GM12878 (cell line): ENCODE measurements at regions not wholly inside any gene's neighbourhood (a gene's known extent, or its start where the extent isn't known, plus 50 kb on each side); places are given as distances from the start of the nearest gene placed in this dataset.

Source experiments
- ATAC-seq: fragments of 200-7000 bp; cut with Tn5 transposase; 3 replicates; pipeline ENCODE4 v1.9.1; 2020; ENCODE audit warnings: mild to moderate bottlenecking, moderate library complexity
- BruUV-seq: library from RNA; stranded (reverse); fragments of 400-500 nt; replicated peaks from 2 replicates; lab custom pipeline; 2021; lab: Mats Ljungman, UMichigan
- CTCF ChIA-PET: fragments of 300-600 bp; sonication (Branson Sonifier 250); formaldehyde crosslinking; extraction: SDS; loops from one replicate; lab custom pipeline; 2021; ENCODE audit warnings: inconsistent platforms; lab: Yijun Ruan, JAX
- POLR2A ChIA-PET: fragments of 350-600 bp; formaldehyde crosslinking; extraction: SDS; loops from one replicate; lab custom pipeline; 2021; ENCODE audit warnings: inconsistent platforms; lab: Charles Lee
- RAD21 ChIA-PET: fragments of 300-600 bp; sonication (Branson Sonifier 250); formaldehyde crosslinking; loops from one replicate; lab custom pipeline; 2023; ENCODE audit warnings: antibody characterized with exemption; ENCODE audit not compliant: unreplicated experiment; lab: Charles Lee
- SMC1A ChIA-PET: fragments of 300-600 bp; sonication (Branson Sonifier 250); formaldehyde crosslinking; loops from one replicate; lab custom pipeline; 2023; ENCODE audit not compliant: unreplicated experiment, uncharacterized antibody; lab: Charles Lee
- DNase-seq: peaks from one replicate; pipeline ENCODE4 v3.0.0-alpha.2; 2011; ENCODE audit warnings: low read depth, low spot score
- FAIRE-seq: peaks from 3 replicates; lab custom pipeline; 2011; peaks lifted over from hg19 to GRCh38; lab: Jason Lieb, UNC
- H2AFZ ChIP-seq: 2 replicates; pipeline ENCODE4 v1.6.0; 2011; ENCODE audit warnings: low read depth, low read length, control low read depth; ENCODE audit not compliant: control insufficient read depth
- H3K27ac ChIP-seq: 2 replicates; pipeline ENCODE4 v1.5.1; 2011; ENCODE audit warnings: control low read depth; ENCODE audit not compliant: control insufficient read depth, insufficient read depth
- H3K27me3 ChIP-seq, 2 experiments: replicated peaks in 1 of 2; 2 replicates each; pipeline versions ENCODE4 v1.6.0 to v1.6.1; 2011; ENCODE audit warnings: low read length in 1 of 2; ENCODE audit not compliant: control insufficient read depth in 2 of 2, insufficient read depth in 2 of 2
- H3K36me3 ChIP-seq, 2 experiments: 2 replicates each; pipeline ENCODE4 v1.5.1; 2011; ENCODE audit warnings: low read length in 1 of 2; ENCODE audit not compliant: control insufficient read depth in 2 of 2, insufficient read depth in 2 of 2
- H3K4me1 ChIP-seq: 2 replicates; pipeline ENCODE4 v1.6.1; 2011; ENCODE audit warnings: mild to moderate bottlenecking, low read length, moderate library complexity, mixed read lengths; ENCODE audit not compliant: control insufficient read depth, insufficient read depth
- H3K4me2 ChIP-seq: 2 replicates; pipeline ENCODE4 v1.6.0; 2011; ENCODE audit warnings: control low read depth; ENCODE audit not compliant: control insufficient read depth, insufficient read depth
- H3K4me3 ChIP-seq: fragments of 200-600 bp; sonication (generic); 2 replicates; pipeline ENCODE4 v1.5.1; 2016
- H3K79me2 ChIP-seq: 2 replicates; pipeline ENCODE4 v1.6.0; 2011; ENCODE audit warnings: low read length; ENCODE audit not compliant: control insufficient read depth, insufficient read depth
- H3K9ac ChIP-seq: 2 replicates; pipeline ENCODE4 v1.8.0; 2011; ENCODE audit warnings: low read length, control low read depth, mixed read lengths; ENCODE audit not compliant: control insufficient read depth, insufficient read depth
- H3K9me3 ChIP-seq: replicated peaks from 3 replicates; pipeline ENCODE4 v1.5.1; 2011; ENCODE audit warnings: mild to moderate bottlenecking, low read length; ENCODE audit not compliant: control insufficient read depth, insufficient read depth
- H4K20me1 ChIP-seq: 2 replicates; pipeline ENCODE4 v1.6.0; 2011; ENCODE audit not compliant: control insufficient read depth, insufficient read depth
- ATF7 ChIP-seq: fragments of 450-650 bp; IDR thresholded peaks from 2 replicates; pipeline ENCODE4 v1.6.1; 2016; ENCODE audit warnings: low read depth, mild to moderate bottlenecking
- BHLHE40 ChIP-seq, 2 experiments: fragments of 450-650 bp in 1 of 2; IDR thresholded peaks; 2 replicates each; pipeline ENCODE4 v1.6.1; 2011 to 2017; ENCODE audit warnings: low read depth in 2 of 2, borderline replicate concordance in 1 of 2, improper control_type of control experiment in 1 of 2, low read length in 1 of 2, mild to moderate bottlenecking in 1 of 2
- CBX3 ChIP-seq: fragments of 200-600 bp; sonication (generic); IDR thresholded peaks from 2 replicates; pipeline ENCODE4 v1.6.1; 2016; ENCODE audit warnings: low read depth, borderline replicate concordance
- DPF2 ChIP-seq: fragments of 450-650 bp; IDR thresholded peaks from 2 replicates; pipeline ENCODE4 v1.6.1; 2017; ENCODE audit warnings: mild to moderate bottlenecking
- EED ChIP-seq: sonication (generic); IDR thresholded peaks from 2 replicates; pipeline ENCODE4 v1.6.1; 2016; ENCODE audit warnings: antibody characterized with exemption, low read depth
- ESRRA ChIP-seq: IDR thresholded peaks from 2 replicates; pipeline ENCODE4 v1.6.1; 2012; ENCODE audit warnings: mild to moderate bottlenecking, low read length, improper control_type of control experiment
- IKZF1 ChIP-seq: fragments of 450-650 bp; conservative IDR thresholded peaks from 2 replicates; pipeline ENCODE4 v1.6.1; 2017; ENCODE audit warnings: antibody characterized with exemption, mild to moderate bottlenecking
- IRF4 ChIP-seq: IDR thresholded peaks from 2 replicates; pipeline ENCODE4 v1.6.1; 2011; ENCODE audit warnings: low read depth, low read length
- MEF2A ChIP-seq: IDR thresholded peaks from 2 replicates; pipeline ENCODE4 v1.6.1; 2011; ENCODE audit warnings: low read depth, mild to moderate bottlenecking, low read length, moderate library complexity; ENCODE audit not compliant: insufficient read depth
- NFXL1 ChIP-seq: fragments of 450-650 bp; IDR thresholded peaks from 2 replicates; pipeline ENCODE4 v1.6.1; 2017; ENCODE audit warnings: antibody characterized with exemption, mild to moderate bottlenecking, borderline replicate concordance
- NFYA ChIP-seq: IDR thresholded peaks from 2 replicates; pipeline ENCODE4 v1.6.1; 2011; ENCODE audit warnings: low read depth, mild to moderate bottlenecking, low read length, improper control_type of control experiment, borderline replicate concordance
- NRF1 ChIP-seq: conservative IDR thresholded peaks from 2 replicates; pipeline ENCODE4 v1.6.1; 2011; ENCODE audit warnings: mild to moderate bottlenecking, low read depth, low read length, improper control_type of control experiment
- RB1 ChIP-seq: fragments of 450-650 bp; formaldehyde crosslinking; IDR thresholded peaks from 2 replicates; pipeline ENCODE4 v1.6.1; 2017; ENCODE audit warnings: mild to moderate bottlenecking, borderline replicate concordance
- RBBP5 ChIP-seq: fragments of 200-600 bp; sonication (generic); conservative IDR thresholded peaks from 2 replicates; pipeline ENCODE4 v1.6.1; 2016
- WGBS: methylation state at CpG from one replicate; pipeline ENCODE4 v1.1.6; 2016; ENCODE audit warnings: low lambda C conversion rate; ENCODE audit not compliant: insufficient replicate concordance, insufficient coverage; ENCODE audit errors: missing lambda C conversion rate; 5-methylcytosine and 5-hydroxymethylcytosine counted together
- in situ Hi-C: fragments of 300-500 bp; cut with MboI; formaldehyde crosslinking; loops from 9 replicates; pipeline ENCODE4 v1.14.3; 2018; ENCODE audit warnings: mixed read lengths
- intact Hi-C: fragments of 100-400 bp; cut with micrococcal nuclease; formaldehyde crosslinking; loops from one replicate; pipeline ENCODE4 v1.14.2; 2022; ENCODE audit not compliant: unreplicated experiment
- TF ChIP-seq, protein P1 (sequence below): fragments of 150-350 bp; IDR thresholded peaks from 2 replicates; pipeline ENCODE4 v1.6.1; 2014; ENCODE audit warnings: mild to moderate bottlenecking, low read depth, low read length
- TF ChIP-seq, protein P2 (sequence below): fragments of 450-650 bp; IDR thresholded peaks from 2 replicates; pipeline ENCODE4 v1.6.1; 2018; ENCODE audit warnings: borderline replicate concordance, mild to moderate bottlenecking; ENCODE audit not compliant: partially characterized antibody

DNA sequence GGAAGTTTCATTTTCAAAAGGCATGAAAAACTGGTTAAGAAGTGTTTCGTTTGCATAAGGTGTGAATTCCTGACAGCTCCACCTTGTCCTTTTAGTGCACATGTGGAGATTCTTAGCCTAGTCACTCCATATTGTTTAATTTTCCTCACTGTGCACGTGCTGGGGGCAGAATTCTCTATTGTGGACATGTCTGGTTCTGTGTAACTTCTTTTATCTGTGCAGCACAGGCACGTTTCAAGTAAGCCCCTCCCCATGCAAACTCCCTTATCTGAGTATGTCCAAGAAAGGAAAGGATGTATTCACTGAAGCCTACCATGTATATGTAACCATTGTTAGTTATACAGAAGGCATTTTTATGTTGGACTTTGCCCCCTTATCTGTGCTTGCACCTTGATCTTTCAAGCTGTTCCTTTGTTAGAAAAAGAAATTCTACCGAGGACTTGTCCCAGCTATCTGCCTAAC is 1346.3 kb downstream of the REEP3 start:
- SMC1A ChIA-PET: no interaction called here
- no peak overlapping the region for H3K4me3 ChIP-seq
- TF ChIP-seq BHLHE40 (IDR thresholded peaks at IDR 0.05; ENCODE audit: borderline replicate concordance in 1 of 2, low read depth in 2 of 2, low read length in 1 of 2): peak in 1 of 2 experiments; percentile 40; a peak in 2 of 4 replicates
- TF ChIP-seq RB1: no peak
- TF ChIP-seq, all 136 proteins: peak for 1
- 0% methylated on average over 4 of the region's 4 CpGs for WGBS
- no peak overlapping the region for H2AFZ ChIP-seq
- no peaks in the 10 kb centered on the region for H4K20me1 ChIP-seq
- H3K9ac ChIP-seq: no peak overlapping the region
- H3K27ac ChIP-seq: no peak overlapping the region
- ChIA-PET POLR2A (no interaction called here), RAD21 (no interaction called here), CTCF (no interaction called here)
- no peaks in the 10 kb centered on the region for H3K4me1 ChIP-seq
- DNase-seq (no peak), ATAC-seq (no peak; the same call in 2 of the 3 replicates), FAIRE-seq (no peak)
- in situ Hi-C loops: no loop called here
- BruUV-seq: no TSS peak
- intact Hi-C loops: no loop called here
- no peaks in the 10 kb centered on the region for H3K9me3 ChIP-seq
- H3K4me2 ChIP-seq: no peak overlapping the region
- no peaks in the 10 kb centered on the region for H3K79me2 ChIP-seq
- no peaks in the 10 kb centered on the region for H3K27me3 ChIP-seq
- no peaks in the 10 kb centered on the region for H3K36me3 ChIP-seq

DNA sequence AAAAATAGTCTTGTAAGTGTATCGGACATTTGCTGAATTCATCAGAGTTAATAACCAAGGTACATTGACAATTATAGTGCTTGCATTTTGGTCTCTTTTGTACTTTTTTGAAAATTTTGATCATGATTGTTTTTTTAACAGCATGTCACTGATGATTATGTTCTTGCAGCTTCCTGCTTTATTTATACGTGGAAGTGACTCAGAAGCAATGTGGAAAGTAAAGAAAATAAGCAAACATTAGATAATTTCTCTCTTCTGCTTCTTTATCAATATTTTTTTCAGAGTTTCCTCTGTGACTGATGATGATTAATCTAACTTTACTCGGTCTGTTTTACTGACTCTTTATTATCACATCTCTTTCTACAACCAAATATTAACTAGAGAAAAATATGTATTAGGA is 1351.9 kb downstream of the REEP3 start:
- Histone ChIP-seq H3K36me3 (no peaks in the 10 kb centered on the region), H3K27ac (no peak overlapping the region), H3K9me3 (no peaks in the 10 kb centered on the region), H4K20me1 (no peaks in the 10 kb centered on the region), H2AFZ (no peak overlapping the region), H3K4me3 (no peak overlapping the region), H3K4me1 (no peaks in the 10 kb centered on the region), H3K9ac (no peak overlapping the region), H3K27me3 (no peaks in the 10 kb centered on the region), H3K4me2 (no peak overlapping the region), H3K79me2 (no peaks in the 10 kb centered on the region)
- ChIA-PET POLR2A (no interaction called here), SMC1A (interaction anchor here (0.8 kb wide), 1 partner anchor 10 kb away, joined by 3 read pairs; no protein-coding TSS in a partner anchor), RAD21 (no interaction called here), CTCF (no interaction called here)
- no peak for DNase-seq
- no peak for ATAC-seq
- intact Hi-C loops: no loop called here
- in situ Hi-C loops: no loop called here
- BruUV-seq: no TSS peak
- WGBS: 16% methylated on average over 3 of the region's 3 CpGs
- no peak for FAIRE-seq
- TF ChIP-seq IKZF1 (no peak), NFYA (no peak), IRF4 (no peak), RBBP5 (no peak), DPF2 (no peak), ATF7 (no peak), EED (no peak), MEF2A (no peak), NFXL1 (no peak), CBX3 (no peak), ESRRA (no peak), NRF1 (no peak)
- TF ChIP-seq, protein P1, sequence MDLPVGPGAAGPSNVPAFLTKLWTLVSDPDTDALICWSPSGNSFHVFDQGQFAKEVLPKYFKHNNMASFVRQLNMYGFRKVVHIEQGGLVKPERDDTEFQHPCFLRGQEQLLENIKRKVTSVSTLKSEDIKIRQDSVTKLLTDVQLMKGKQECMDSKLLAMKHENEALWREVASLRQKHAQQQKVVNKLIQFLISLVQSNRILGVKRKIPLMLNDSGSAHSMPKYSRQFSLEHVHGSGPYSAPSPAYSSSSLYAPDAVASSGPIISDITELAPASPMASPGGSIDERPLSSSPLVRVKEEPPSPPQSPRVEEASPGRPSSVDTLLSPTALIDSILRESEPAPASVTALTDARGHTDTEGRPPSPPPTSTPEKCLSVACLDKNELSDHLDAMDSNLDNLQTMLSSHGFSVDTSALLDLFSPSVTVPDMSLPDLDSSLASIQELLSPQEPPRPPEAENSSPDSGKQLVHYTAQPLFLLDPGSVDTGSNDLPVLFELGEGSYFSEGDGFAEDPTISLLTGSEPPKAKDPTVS: no peak
- TF ChIP-seq, protein P2, sequence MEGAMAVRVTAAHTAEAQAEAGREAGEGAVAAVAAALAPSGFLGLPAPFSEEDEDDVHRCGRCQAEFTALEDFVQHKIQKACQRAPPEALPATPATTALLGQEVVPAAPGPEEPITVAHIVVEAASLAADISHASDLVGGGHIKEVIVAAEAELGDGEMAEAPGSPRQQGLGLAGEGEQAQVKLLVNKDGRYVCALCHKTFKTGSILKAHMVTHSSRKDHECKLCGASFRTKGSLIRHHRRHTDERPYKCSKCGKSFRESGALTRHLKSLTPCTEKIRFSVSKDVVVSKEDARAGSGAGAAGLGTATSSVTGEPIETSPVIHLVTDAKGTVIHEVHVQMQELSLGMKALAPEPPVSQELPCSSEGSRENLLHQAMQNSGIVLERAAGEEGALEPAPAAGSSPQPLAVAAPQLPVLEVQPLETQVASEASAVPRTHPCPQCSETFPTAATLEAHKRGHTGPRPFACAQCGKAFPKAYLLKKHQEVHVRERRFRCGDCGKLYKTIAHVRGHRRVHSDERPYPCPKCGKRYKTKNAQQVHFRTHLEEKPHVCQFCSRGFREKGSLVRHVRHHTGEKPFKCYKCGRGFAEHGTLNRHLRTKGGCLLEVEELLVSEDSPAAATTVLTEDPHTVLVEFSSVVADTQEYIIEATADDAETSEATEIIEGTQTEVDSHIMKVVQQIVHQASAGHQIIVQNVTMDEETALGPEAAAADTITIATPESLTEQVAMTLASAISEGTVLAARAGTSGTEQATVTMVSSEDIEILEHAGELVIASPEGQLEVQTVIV: no peak
